ENCODE measurements at regions not wholly inside any gene's neighbourhood (a gene's known extent, or its start where the extent isn't known, plus 50 kb on each side); places are given as distances from the start of the nearest gene placed in this dataset.
A peak's percentile ranks its signal among the peaks of the same experiment; 100 is the strongest.

DNA sequence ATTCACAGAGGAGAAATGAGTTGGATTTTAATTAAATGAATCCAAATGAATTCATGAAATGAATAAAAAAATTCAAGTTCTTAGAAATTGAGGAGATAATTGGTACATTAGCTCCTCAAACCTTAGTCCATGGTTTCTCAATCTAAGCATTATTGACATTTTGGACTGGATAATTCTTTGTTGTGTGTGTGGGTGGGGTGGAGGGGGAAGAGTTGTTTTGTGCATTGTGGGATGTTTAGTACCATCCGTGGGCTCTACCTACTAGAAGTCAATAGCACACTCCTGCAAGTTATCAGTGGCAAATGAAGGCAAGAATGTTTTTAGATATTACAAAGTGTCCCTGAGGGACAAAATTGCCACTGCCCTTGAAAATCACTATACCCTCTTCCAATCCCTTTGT, 431.9 kb downstream of the PLPP3 start:
- POLR2A ChIA-PET = no interaction called here
- no peak overlapping the region for H3K4me3 ChIP-seq (ENCODE audit: low read depth, low read length)
- TF ChIP-seq, protein P1, sequence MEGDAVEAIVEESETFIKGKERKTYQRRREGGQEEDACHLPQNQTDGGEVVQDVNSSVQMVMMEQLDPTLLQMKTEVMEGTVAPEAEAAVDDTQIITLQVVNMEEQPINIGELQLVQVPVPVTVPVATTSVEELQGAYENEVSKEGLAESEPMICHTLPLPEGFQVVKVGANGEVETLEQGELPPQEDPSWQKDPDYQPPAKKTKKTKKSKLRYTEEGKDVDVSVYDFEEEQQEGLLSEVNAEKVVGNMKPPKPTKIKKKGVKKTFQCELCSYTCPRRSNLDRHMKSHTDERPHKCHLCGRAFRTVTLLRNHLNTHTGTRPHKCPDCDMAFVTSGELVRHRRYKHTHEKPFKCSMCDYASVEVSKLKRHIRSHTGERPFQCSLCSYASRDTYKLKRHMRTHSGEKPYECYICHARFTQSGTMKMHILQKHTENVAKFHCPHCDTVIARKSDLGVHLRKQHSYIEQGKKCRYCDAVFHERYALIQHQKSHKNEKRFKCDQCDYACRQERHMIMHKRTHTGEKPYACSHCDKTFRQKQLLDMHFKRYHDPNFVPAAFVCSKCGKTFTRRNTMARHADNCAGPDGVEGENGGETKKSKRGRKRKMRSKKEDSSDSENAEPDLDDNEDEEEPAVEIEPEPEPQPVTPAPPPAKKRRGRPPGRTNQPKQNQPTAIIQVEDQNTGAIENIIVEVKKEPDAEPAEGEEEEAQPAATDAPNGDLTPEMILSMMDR (IDR thresholded peaks at IDR 0.05; ENCODE audit: insufficient read depth, low read length, missing control alignments) = no peak
- no peak for DNase-seq (ENCODE audit: low read depth, low spot score)
- CTCF ChIA-PET = interaction anchor here (1.1 to 1.4 kb wide), 2 partner anchors 12 to 28 kb away, joined by 3 read pairs; no protein-coding TSS in a partner anchor

DNA sequence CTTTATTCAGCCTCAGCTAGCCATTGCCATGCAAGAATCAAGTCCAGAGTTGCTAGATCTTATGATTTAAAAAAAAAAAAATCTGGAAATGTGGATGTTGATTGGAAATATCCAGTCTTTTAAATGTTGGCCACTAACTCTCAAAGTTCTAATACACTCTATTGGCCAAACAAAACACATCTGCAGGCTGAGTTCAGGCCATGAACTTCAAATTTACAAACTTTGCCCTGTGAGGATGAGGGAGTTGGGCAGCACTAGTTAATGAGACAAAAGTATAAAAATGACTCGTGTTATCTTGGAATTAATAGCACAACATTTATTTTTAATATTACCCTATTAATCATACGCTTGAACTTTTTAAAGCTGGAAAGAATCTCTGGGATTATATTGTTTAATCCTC, 432.3 kb downstream of the PLPP3 start:
- ChIA-PET CTCF (interaction anchor here (1.1 to 1.4 kb wide), 2 partner anchors 11 to 29 kb away, joined by 3 read pairs; no protein-coding TSS in a partner anchor), POLR2A (no interaction called here)
- DNase-seq (ENCODE audit: low read depth, low spot score) = no peak
- TF ChIP-seq, protein P1 (IDR thresholded peaks at IDR 0.05; ENCODE audit: insufficient read depth, low read length, missing control alignments) = no peak
- H3K4me3 ChIP-seq (ENCODE audit: low read depth, low read length) = no peak overlapping the region

DNA sequence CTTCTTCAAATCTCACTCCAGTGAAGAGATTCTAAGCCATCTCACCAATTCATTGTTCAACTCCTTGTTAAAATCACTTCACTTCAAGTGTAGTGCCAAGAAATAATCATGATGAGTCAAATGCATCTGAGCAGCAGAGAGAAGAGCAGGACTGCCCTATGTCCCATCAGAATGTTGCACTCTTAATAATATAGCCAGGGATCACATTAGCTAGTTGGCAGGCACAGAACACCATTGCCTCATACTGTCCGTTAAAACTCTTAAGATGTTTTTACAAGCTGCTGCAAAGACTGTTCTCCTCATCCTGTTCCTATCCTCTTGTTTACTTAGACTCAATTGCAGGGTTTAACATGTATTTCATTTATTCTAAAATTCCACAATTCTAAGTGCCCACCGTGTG, 432.9 kb downstream of the PLPP3 start:
- CTCF ChIA-PET = interaction anchor here (1.1 to 1.4 kb wide), 2 partner anchors 8 to 11 kb away, joined by 3 to 4 read pairs; no protein-coding TSS in a partner anchor
- peak; percentile 54 for DNase-seq (ENCODE audit: low read depth, low spot score)
- POLR2A ChIA-PET = no interaction called here
- TF ChIP-seq, protein P1 (IDR thresholded peaks at IDR 0.05; ENCODE audit: insufficient read depth, low read length, missing control alignments) = no peak
- H3K4me3 ChIP-seq (ENCODE audit: low read depth, low read length) = no peak overlapping the region

DNA sequence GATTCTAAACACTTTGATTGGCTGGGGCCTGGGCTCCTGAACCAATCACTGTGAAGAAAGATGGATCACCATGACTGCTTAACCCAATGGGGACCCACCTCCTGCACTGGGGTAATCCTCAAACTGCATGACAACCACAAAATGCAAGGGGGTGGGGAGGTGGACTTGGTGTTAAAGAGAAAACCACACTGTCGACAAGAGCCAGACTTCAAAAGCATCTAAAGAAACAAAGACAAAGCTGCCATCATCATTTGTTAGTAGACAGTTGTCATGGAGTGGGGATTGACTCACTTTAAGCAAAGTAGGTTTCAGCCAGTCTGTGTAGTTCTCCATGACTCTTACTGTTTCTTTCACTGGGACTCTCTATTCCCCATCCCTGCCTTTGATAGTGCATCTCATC, 433.8 kb downstream of the PLPP3 start:
- ChIA-PET CTCF (interaction anchor here (0.9 to 1.1 kb wide), 2 partner anchors 9 to 439 kb away, joined by 3 to 4 read pairs; no protein-coding TSS in a partner anchor), POLR2A (no interaction called here)
- no peak overlapping the region for H3K4me3 ChIP-seq (ENCODE audit: low read depth, low read length)
- DNase-seq (ENCODE audit: low read depth, low spot score) = no peak
- TF ChIP-seq, protein P1 (IDR thresholded peaks at IDR 0.05; ENCODE audit: insufficient read depth, low read length, missing control alignments) = no peak

DNA sequence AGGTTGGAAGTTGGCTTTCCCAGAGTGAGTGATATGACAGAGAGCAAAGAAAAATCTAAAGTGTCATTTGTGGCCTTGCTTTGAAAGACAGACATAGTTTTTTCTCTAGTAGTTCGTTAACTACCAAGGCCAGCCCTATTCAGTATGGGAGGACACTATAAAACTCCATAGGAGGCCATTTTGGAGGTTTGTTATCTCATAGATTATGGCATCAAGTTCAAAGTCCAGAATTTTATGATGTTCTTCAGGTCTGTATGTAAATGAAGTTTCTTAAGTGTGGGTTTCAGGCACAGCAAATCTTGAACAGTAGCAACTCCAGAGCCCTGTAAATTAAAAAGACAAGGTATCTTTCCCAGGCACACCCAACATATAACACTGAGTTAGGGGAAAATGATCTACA, 437.1 kb downstream of the PLPP3 start:
- ChIA-PET CTCF (no interaction called here), POLR2A (no interaction called here)
- no peak for DNase-seq (ENCODE audit: low read depth, low spot score)
- TF ChIP-seq, protein P1 (IDR thresholded peaks at IDR 0.05; ENCODE audit: insufficient read depth, low read length, missing control alignments) = no peak
- H3K4me3 ChIP-seq (ENCODE audit: low read depth, low read length) = no peak overlapping the region

DNA sequence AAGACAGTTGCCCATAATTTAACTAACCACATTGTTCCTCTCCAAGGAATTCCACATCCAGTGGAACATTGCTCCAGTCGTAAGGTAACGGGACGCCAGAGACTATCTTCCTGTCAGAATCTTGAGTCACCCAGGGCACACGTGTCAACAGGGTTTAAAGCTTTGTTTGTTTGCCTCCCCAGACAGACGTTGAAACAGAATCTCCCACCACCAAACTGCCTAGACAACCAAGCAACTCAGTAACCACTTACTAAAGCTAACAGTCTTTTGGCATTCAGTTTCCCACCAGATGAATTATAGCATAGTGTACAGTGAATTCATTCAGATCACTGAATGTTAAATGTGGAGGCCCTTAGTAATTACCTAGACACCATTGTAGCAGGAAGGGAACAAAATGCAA, 439.5 kb downstream of the PLPP3 start:
- DNase-seq (ENCODE audit: low read depth, low spot score) = no peak
- ChIA-PET CTCF (no interaction called here), POLR2A (no interaction called here)
- H3K4me3 ChIP-seq (ENCODE audit: low read depth, low read length) = no peak overlapping the region
- TF ChIP-seq, protein P1 (IDR thresholded peaks at IDR 0.05; ENCODE audit: insufficient read depth, low read length, missing control alignments) = no peak

Measured in AG04449 (cell line).